SK-N-MC (cell line): ENCODE measurements at regions not wholly inside any gene's neighbourhood (a gene's known extent, or its start where the extent isn't known, plus 50 kb on each side); places are given as distances from the start of the nearest gene placed in this dataset.

Experiments used
- DNase-seq: peaks from one replicate; pipeline ENCODE4 v3.0.0-alpha.2; 2011; ENCODE audit warnings: low read depth, low spot score
- H3K27ac ChIP-seq: fragments of 200-600 bp; sonication (generic); 2 replicates; pipeline ENCODE4 v1.5.1; 2016; ENCODE audit warnings: mixed run types
- H3K36me3 ChIP-seq: fragments of 200-600 bp; sonication (generic); 2 replicates; pipeline ENCODE4 v1.6.1; 2017; ENCODE audit warnings: antibody characterized with exemption, low read length, mixed read lengths; ENCODE audit not compliant: insufficient read depth
- H3K4me3 ChIP-seq: fragments of 200-600 bp; sonication (generic); 2 replicates; pipeline ENCODE4 v1.5.1; 2016
- H3K9ac ChIP-seq: fragments of 200-600 bp; sonication (generic); 2 replicates; pipeline ENCODE4 v1.8.0; 2017; ENCODE audit warnings: mixed run types, mixed read lengths; ENCODE audit not compliant: insufficient read length
- H3K9me3 ChIP-seq: fragments of 200-600 bp; sonication (generic); 2 replicates; pipeline ENCODE4 v1.6.1; 2017; ENCODE audit warnings: low read depth, mild to moderate bottlenecking, antibody characterized with exemption, low read length, moderate library complexity, mixed read lengths
- EZH2 ChIP-seq: fragments of 200-600 bp; sonication (generic); IDR thresholded peaks from one replicate; pipeline ENCODE4 v1.6.1; 2017; ENCODE audit warnings: antibody characterized with exemption
- FOXP2 ChIP-seq: optimal IDR thresholded peaks from 2 replicates; pipeline ENCODE3; 2011; ENCODE audit warnings: mild to moderate bottlenecking, moderate library complexity; ENCODE audit not compliant: insufficient read depth; ENCODE audit errors: extremely low read length, control extremely low read depth
- POLR2AphosphoS5 ChIP-seq: IDR thresholded peaks from 2 replicates; pipeline ENCODE4 v1.6.1; 2012; ENCODE audit warnings: mild to moderate bottlenecking, low read depth, low read length, borderline replicate concordance

DNA sequence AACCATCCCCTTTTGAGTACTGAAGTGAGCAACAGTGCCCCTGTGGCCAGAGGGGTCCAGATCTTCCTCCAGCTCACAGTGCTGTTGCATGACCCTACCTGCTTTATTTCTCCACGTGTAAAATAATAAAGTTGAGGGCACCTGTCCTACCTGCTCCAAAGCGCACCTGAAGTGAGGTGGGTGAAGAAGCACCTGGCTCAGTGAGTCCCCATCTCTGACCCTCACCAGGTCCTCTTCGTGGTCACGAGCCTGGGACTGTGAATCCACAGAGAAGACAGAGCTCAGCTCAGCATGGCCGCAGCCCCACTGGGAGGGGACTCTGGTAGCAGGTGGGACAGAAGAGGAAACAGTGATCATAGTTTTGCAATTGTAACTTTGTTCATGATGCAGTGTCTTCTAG lies 976.7 kb upstream of the TMEM132C start:
- no peak overlapping the region for H3K9ac ChIP-seq
- DNase-seq, result no peak
- no peak overlapping the region for H3K27ac ChIP-seq
- H3K9me3 ChIP-seq, result no peaks in the 10 kb centered on the region
- no peak for TF ChIP-seq POLR2AphosphoS5
- H3K4me3 ChIP-seq, result no peak overlapping the region
- no peaks in the 10 kb centered on the region for H3K36me3 ChIP-seq

DNA sequence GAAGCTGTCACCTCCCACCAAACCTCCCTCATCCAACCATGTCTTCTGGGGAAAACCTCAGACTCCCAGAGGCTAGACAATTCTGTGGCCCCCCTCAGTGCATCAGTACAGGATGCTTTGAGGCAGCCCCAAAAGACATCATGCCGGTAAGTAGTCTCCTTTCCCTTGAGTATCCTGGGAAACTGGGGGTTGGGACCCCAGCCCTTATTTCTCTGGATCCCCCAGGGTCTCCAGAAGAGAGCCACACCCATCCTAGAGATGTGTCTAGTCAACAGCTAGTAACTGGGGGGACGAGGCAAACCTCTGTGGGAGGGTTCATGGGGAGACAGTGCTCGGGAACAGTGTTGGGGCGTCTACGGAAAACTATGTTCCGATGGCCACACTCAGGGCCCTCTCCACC lies 974.2 kb upstream of the TMEM132C start:
- Histone ChIP-seq H3K4me3 (no peak overlapping the region), H3K36me3 (no peaks in the 10 kb centered on the region), H3K27ac (no peak overlapping the region), H3K9me3 (no peaks in the 10 kb centered on the region), H3K9ac (no peak overlapping the region)
- TF ChIP-seq FOXP2 (no peak), POLR2AphosphoS5 (no peak), EZH2 (no peak)
- no peak for DNase-seq

- Histone ChIP-seq H3K27ac (no peak overlapping the region), H3K9me3 (no peaks in the 10 kb centered on the region), H3K36me3 (no peaks in the 10 kb centered on the region), H3K4me3 (no peak overlapping the region), H3K9ac (no peak overlapping the region)
- TF ChIP-seq POLR2AphosphoS5 (no peak), FOXP2 (no peak), EZH2 (no peak)
- no peak for DNase-seq
These were observed 973.3 kb upstream of the TMEM132C start for GRCh38 chr12:127293507-127294310.

- no peak overlapping the region for H3K4me3 ChIP-seq
- no peaks in the 10 kb centered on the region for H3K36me3 ChIP-seq
- TF ChIP-seq FOXP2 (no peak), POLR2AphosphoS5 (no peak), EZH2 (no peak)
These were observed 972.2 kb upstream of the TMEM132C start for GRCh38 chr12:127294651-127295210.

GRCh38 chr12:127295630-127296029 lies 971.3 kb upstream of the TMEM132C start:
- H3K36me3 ChIP-seq, result no peaks in the 10 kb centered on the region
- no peak overlapping the region for H3K27ac ChIP-seq
- TF ChIP-seq POLR2AphosphoS5 (no peak), FOXP2 (no peak), EZH2 (no peak)
- H3K9me3 ChIP-seq, result 0 out of 2 replicates have a peak, but pooled peaks cover 3% of the 10 kb centered on the region
- no peak overlapping the region for H3K4me3 ChIP-seq
- DNase-seq, result no peak
- no peak overlapping the region for H3K9ac ChIP-seq

More at GRCh38 chr12:127294651-127295210, 972.2 kb upstream of the TMEM132C start:
- no peak overlapping the region for H3K9ac ChIP-seq
- H3K9me3 ChIP-seq, result 0 out of 2 replicates have a peak, but pooled peaks cover 3% of the 10 kb centered on the region
- no peak overlapping the region for H3K27ac ChIP-seq
- DNase-seq, result no peak

DNA sequence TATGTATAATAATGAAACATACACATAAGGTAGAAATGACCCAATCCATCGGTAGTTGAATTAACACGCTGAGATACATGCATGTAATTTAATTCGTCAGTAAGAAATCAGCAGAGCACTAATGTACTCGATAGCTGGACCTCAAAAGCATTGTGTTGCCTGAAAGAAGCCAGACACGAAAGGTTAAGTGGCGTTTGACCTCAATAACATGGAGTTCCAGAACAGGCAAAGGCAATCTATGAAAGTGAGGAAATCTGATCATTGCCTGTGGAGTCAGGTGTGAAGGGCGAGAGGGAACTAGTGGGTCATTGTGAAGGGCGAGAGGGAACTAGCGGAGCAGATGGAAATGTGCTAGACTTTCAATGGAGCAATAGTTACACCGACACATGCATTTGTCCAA lies 970.4 kb upstream of the TMEM132C start:
- H3K9ac ChIP-seq, result no peak overlapping the region
- H3K27ac ChIP-seq, result no peak overlapping the region
- no peak for DNase-seq
- H3K36me3 ChIP-seq, result no peaks in the 10 kb centered on the region
- no peak overlapping the region for H3K4me3 ChIP-seq
- no peak for TF ChIP-seq FOXP2
- no peak for TF ChIP-seq EZH2
- TF ChIP-seq POLR2AphosphoS5, result no peak
- H3K9me3 ChIP-seq, result 0 out of 2 replicates have a peak, but pooled peaks cover 3% of the 10 kb centered on the region

- no peak for TF ChIP-seq EZH2
- no peak for TF ChIP-seq POLR2AphosphoS5
- TF ChIP-seq FOXP2, result no peak
- Histone ChIP-seq H3K36me3 (no peaks in the 10 kb centered on the region), H3K27ac (no peak overlapping the region), H3K4me3 (no peak overlapping the region), H3K9ac (no peak overlapping the region), H3K9me3 (0 out of 2 replicates have a peak, but pooled peaks cover 3% of the 10 kb centered on the region)
- DNase-seq, result no peak
These were observed 969.6 kb upstream of the TMEM132C start for GRCh38 chr12:127297327-127297726.

- Histone ChIP-seq H3K9me3 (0 out of 2 replicates have a peak, but pooled peaks cover 3% of the 10 kb centered on the region), H3K4me3 (no peak overlapping the region), H3K36me3 (no peaks in the 10 kb centered on the region), H3K27ac (no peak overlapping the region), H3K9ac (no peak overlapping the region)
- no peak for DNase-seq
- TF ChIP-seq POLR2AphosphoS5 (no peak), EZH2 (no peak), FOXP2 (no peak)
These were observed 966.9 kb upstream of the TMEM132C start for GRCh38 chr12:127300075-127300474.
